ENCODE measurements at regions not wholly inside any gene's neighbourhood (a gene's known extent, or its start where the extent isn't known, plus 50 kb on each side); places are given as distances from the start of the nearest gene placed in this dataset.
"Not testable (repeated sequence)": the region's sequence is repeated elsewhere in the genome, so short reads cannot be mapped to it uniquely, and the experiment has no call there.

- DNase-seq, result no peak
Observed at GRCh38 chrX:43239356-43239755, 416.7 kb upstream of the MAOA start.

- DNase-seq, result no peak
Observed at GRCh38 chrX:43255596-43255995, 400.5 kb upstream of the MAOA start.

GRCh38 chrX:43266487-43266886, 389.6 kb upstream of the MAOA start:
- no peak for DNase-seq

GRCh38 chrX:43267652-43268051, 388.4 kb upstream of the MAOA start:
- no peak for DNase-seq

- DNase-seq, result no peak
Observed at GRCh38 chrX:43269201-43269600, 386.9 kb upstream of the MAOA start.

- no peak for DNase-seq
Observed at GRCh38 chrX:43277879-43278278, 378.2 kb upstream of the MAOA start.

GRCh38 chrX:43278440-43278839, 377.7 kb upstream of the MAOA start:
- no peak for DNase-seq

- DNase-seq, result no peak
Observed at GRCh38 chrX:43279341-43279808, 376.7 kb upstream of the MAOA start.

GRCh38 chrX:43283187-43283586, 372.9 kb upstream of the MAOA start:
- DNase-seq, result no peak

- not testable (repeated sequence) for DNase-seq
Observed at GRCh38 chrX:43311625-43312024, 344.5 kb upstream of the MAOA start.

- no peak for DNase-seq
Observed at GRCh38 chrX:43313035-43313434, 343.1 kb upstream of the MAOA start.

- no peak for DNase-seq
Observed at GRCh38 chrX:43314525-43314924, 341.6 kb upstream of the MAOA start.

- no peak for DNase-seq
Observed at GRCh38 chrX:43315622-43316021, 340.5 kb upstream of the MAOA start.

GRCh38 chrX:43316146-43316545, 340.0 kb upstream of the MAOA start:
- no peak for DNase-seq

- DNase-seq, result no peak
Observed at GRCh38 chrX:43317378-43317777, 338.7 kb upstream of the MAOA start.

GRCh38 chrX:43328358-43328946, 327.6 kb upstream of the MAOA start:
- DNase-seq, result no peak

GRCh38 chrX:43333543-43333942, 322.6 kb upstream of the MAOA start:
- DNase-seq, result no peak

- DNase-seq, result no peak
Observed at GRCh38 chrX:43345166-43345565, 310.9 kb upstream of the MAOA start.

- peak; percentile 5 to 12 for DNase-seq
Observed at GRCh38 chrX:43349363-43349762, 306.7 kb upstream of the MAOA start.

GRCh38 chrX:43350935-43351334, 305.2 kb upstream of the MAOA start:
- DNase-seq, result no peak

- no peak for DNase-seq
Observed at GRCh38 chrX:43357741-43358140, 298.4 kb upstream of the MAOA start.

GRCh38 chrX:43373032-43373431, 283.1 kb upstream of the MAOA start:
- DNase-seq, result no peak

- no peak for DNase-seq
Observed at GRCh38 chrX:43375136-43375535, 281.0 kb upstream of the MAOA start.

GRCh38 chrX:43380704-43381103, 275.4 kb upstream of the MAOA start:
- no peak for DNase-seq

- DNase-seq, result no peak
Observed at GRCh38 chrX:43386875-43387274, 269.2 kb upstream of the MAOA start.

- DNase-seq, result no peak
Observed at GRCh38 chrX:43405191-43405590, 250.9 kb upstream of the MAOA start.

All from stimulated activated CD4-positive, alpha-beta T cell treated with anti-CD3 and anti-CD28 coated beads, Interleukin-4, amount 100 ng/mL, for 4 hours (primary cell).